ENCODE measurements at regions not wholly inside any gene's neighbourhood (a gene's known extent, or its start where the extent isn't known, plus 50 kb on each side); places are given as distances from the start of the nearest gene placed in this dataset.

- Histone ChIP-seq H3K27ac (no peak overlapping the region), H3K4me2 (no peak overlapping the region), H3K27me3 (no peaks in the 10 kb centered on the region), H3K9me2 (replicated peaks; ENCODE audit: insufficient read depth) (no peaks in the 10 kb centered on the region), H3K4me3 (no peak overlapping the region), H3K36me3 (replicated peaks; ENCODE audit: insufficient read depth, low read depth) (no peaks in the 10 kb centered on the region), H3K79me2 (no peaks in the 10 kb centered on the region), H2AFZ (no peak overlapping the region), H3K9me3 (ENCODE audit: low read depth) (no peaks in the 10 kb centered on the region), H3K4me1 (ENCODE audit: insufficient read depth) (no peaks in the 10 kb centered on the region), H4K20me1 (ENCODE audit: insufficient read depth, poor library complexity, severe bottlenecking) (no peaks in the 10 kb centered on the region)
- DNase-seq (ENCODE audit: low spot score) = no peak
- TF ChIP-seq EZH2phosphoT487 (IDR thresholded peaks at IDR 0.05; ENCODE audit: low read depth, severe bottlenecking, unreplicated experiment) (no peak), CTCF (IDR thresholded peaks at IDR 0.05; ENCODE audit: poor library complexity) (no peak)
- whole genome bisulfite sequencing (ENCODE audit: low lambda C conversion rate, missing lambda C conversion rate) = 49% methylated on average over 5 of the region's 5 CpGs
These were observed 241.2 kb upstream of the TNC start for GRCh38 chr9:115359017-115359780.

- H3K4me3 ChIP-seq = no peak overlapping the region
- no peaks in the 10 kb centered on the region for H3K36me3 ChIP-seq (replicated peaks; ENCODE audit: insufficient read depth, low read depth)
- H3K27me3 ChIP-seq = no peaks in the 10 kb centered on the region
- H3K9me2 ChIP-seq (replicated peaks; ENCODE audit: insufficient read depth) = no peaks in the 10 kb centered on the region
- no peak overlapping the region for H3K4me2 ChIP-seq
- H4K20me1 ChIP-seq (ENCODE audit: insufficient read depth, poor library complexity, severe bottlenecking) = no peaks in the 10 kb centered on the region
- no peaks in the 10 kb centered on the region for H3K9me3 ChIP-seq (ENCODE audit: low read depth)
- H3K4me1 ChIP-seq (ENCODE audit: insufficient read depth) = no peaks in the 10 kb centered on the region
- WGBS (ENCODE audit: low lambda C conversion rate, missing lambda C conversion rate) = 91% methylated on average over 5 of the region's 5 CpGs
- H3K79me2 ChIP-seq = no peaks in the 10 kb centered on the region
- TF ChIP-seq EZH2phosphoT487 (IDR thresholded peaks at IDR 0.05; ENCODE audit: low read depth, severe bottlenecking, unreplicated experiment) = no peak
- no peak for TF ChIP-seq EZH2 (IDR thresholded peaks at IDR 0.05; ENCODE audit: borderline replicate concordance)
- TF ChIP-seq CTCF (IDR thresholded peaks at IDR 0.05; ENCODE audit: poor library complexity) = no peak
- H3K27ac ChIP-seq = no peak overlapping the region
- no peak overlapping the region for H2AFZ ChIP-seq
- DNase-seq (ENCODE audit: low spot score) = no peak
These were observed 242.2 kb upstream of the TNC start for GRCh38 chr9:115360122-115360521.

- no peaks in the 10 kb centered on the region for H3K9me3 ChIP-seq (ENCODE audit: low read depth)
- H3K9me2 ChIP-seq (replicated peaks; ENCODE audit: insufficient read depth) = no peaks in the 10 kb centered on the region
- H3K4me3 ChIP-seq = no peak overlapping the region
- H3K4me1 ChIP-seq (ENCODE audit: insufficient read depth) = no peaks in the 10 kb centered on the region
- no peaks in the 10 kb centered on the region for H4K20me1 ChIP-seq (ENCODE audit: insufficient read depth, poor library complexity, severe bottlenecking)
- H3K79me2 ChIP-seq = no peaks in the 10 kb centered on the region
- H3K4me2 ChIP-seq = no peak overlapping the region
- no peak overlapping the region for H2AFZ ChIP-seq
- no peak for TF ChIP-seq CTCF (IDR thresholded peaks at IDR 0.05; ENCODE audit: poor library complexity)
- TF ChIP-seq EZH2 (IDR thresholded peaks at IDR 0.05; ENCODE audit: borderline replicate concordance) = no peak
- TF ChIP-seq EZH2phosphoT487 (IDR thresholded peaks at IDR 0.05; ENCODE audit: low read depth, severe bottlenecking, unreplicated experiment) = no peak
- DNase-seq (ENCODE audit: low spot score) = no peak
- 39% methylated on average over 2 of the region's 2 CpGs for WGBS (ENCODE audit: low lambda C conversion rate, missing lambda C conversion rate)
- no peaks in the 10 kb centered on the region for H3K27me3 ChIP-seq
- H3K36me3 ChIP-seq (replicated peaks; ENCODE audit: insufficient read depth, low read depth) = no peaks in the 10 kb centered on the region
- H3K27ac ChIP-seq = no peak overlapping the region
These were observed 244.1 kb upstream of the TNC start for GRCh38 chr9:115362101-115362500.
